ENCODE measurements at regions not wholly inside any gene's neighbourhood (a gene's known extent, or its start where the extent isn't known, plus 50 kb on each side); places are given as distances from the start of the nearest gene placed in this dataset.

- DNase-seq (ENCODE audit: low read depth), result no peak
- no peak overlapping the region for H3K4me3 ChIP-seq (replicated peaks; ENCODE audit: low read depth, low read length)
- TF ChIP-seq, protein P1, sequence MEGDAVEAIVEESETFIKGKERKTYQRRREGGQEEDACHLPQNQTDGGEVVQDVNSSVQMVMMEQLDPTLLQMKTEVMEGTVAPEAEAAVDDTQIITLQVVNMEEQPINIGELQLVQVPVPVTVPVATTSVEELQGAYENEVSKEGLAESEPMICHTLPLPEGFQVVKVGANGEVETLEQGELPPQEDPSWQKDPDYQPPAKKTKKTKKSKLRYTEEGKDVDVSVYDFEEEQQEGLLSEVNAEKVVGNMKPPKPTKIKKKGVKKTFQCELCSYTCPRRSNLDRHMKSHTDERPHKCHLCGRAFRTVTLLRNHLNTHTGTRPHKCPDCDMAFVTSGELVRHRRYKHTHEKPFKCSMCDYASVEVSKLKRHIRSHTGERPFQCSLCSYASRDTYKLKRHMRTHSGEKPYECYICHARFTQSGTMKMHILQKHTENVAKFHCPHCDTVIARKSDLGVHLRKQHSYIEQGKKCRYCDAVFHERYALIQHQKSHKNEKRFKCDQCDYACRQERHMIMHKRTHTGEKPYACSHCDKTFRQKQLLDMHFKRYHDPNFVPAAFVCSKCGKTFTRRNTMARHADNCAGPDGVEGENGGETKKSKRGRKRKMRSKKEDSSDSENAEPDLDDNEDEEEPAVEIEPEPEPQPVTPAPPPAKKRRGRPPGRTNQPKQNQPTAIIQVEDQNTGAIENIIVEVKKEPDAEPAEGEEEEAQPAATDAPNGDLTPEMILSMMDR (IDR thresholded peaks at IDR 0.05; ENCODE audit: low read length, missing control alignments), result no peak
These were observed 550.1 kb downstream of the OMA1 start for GRCh38 chr1:57996400-57996799.

GRCh38 chr1:57991289-57991688 lies 555.2 kb downstream of the OMA1 start:
- H3K4me3 ChIP-seq (replicated peaks; ENCODE audit: low read depth, low read length), result no peak overlapping the region
- no peak for DNase-seq (ENCODE audit: low read depth)
- TF ChIP-seq, protein P1 (IDR thresholded peaks at IDR 0.05; ENCODE audit: low read length, missing control alignments), result no peak

DNA sequence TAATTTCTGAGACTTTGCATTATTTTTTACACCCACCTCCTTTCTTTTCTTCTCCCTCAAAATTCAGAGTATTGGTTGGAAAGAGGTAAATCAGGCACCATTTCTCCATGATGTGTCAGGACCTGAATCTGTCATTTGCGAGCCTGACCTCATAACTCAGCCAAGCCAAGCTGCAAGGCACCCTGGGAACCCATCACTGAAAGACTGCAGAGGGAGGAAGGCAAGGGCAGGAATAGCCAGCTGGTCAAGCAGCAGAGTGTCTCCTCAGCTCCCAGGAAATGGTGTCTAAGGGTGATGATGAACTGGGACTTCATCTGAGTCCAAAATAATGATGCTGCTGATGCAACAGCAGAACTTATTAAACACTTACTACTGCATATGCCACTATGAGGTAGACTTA lies 556.6 kb downstream of the OMA1 start:
- DNase-seq (ENCODE audit: low read depth), result no peak

DNA sequence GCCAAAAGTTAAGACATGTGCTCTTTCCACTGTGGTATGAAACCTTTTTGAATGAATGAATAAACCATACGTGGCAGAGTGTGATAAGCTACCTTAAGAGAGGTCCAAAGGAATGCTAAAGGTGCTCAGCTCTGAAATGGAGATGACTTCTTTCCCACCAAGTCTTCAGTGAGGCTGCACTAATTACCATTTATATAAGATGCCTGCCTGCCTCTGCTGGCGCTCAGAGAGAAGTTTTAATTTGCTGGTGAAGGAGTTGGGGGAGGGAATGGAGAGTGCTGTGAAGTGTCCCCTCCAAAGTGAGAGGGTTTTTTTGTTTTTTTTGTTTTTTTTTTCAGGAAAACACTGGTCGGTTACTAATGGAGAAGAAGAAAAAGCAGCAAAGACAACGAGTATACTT lies 559.0 kb downstream of the OMA1 start:
- no peak overlapping the region for H3K4me3 ChIP-seq (replicated peaks; ENCODE audit: low read depth, low read length)
- TF ChIP-seq, protein P1 (IDR thresholded peaks at IDR 0.05; ENCODE audit: low read length, missing control alignments), result no peak
- no peak for DNase-seq (ENCODE audit: low read depth)

More for the DNA sequence above, 556.6 kb downstream of the OMA1 start:
- no peak overlapping the region for H3K4me3 ChIP-seq (replicated peaks; ENCODE audit: low read depth, low read length)
- TF ChIP-seq, protein P1 (IDR thresholded peaks at IDR 0.05; ENCODE audit: low read length, missing control alignments), result no peak

DNA sequence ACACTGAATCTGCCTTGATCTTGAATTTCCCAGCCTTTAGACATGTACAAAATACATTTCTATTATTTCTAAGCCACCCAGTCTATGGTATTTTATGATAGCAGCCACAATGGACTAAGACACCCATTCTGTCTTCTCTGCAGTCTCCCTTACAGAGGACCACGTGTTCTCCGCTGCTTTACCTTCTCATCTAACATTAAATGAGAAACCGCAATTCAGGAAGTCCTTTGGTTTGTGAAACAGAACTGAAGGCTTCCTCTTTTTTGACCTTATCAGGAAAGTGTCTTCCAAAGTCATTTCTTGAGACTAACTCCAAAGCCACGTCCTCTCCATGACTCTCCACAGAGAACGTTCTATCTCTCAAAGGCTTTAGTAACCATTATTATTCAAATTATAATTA lies 560.1 kb downstream of the OMA1 start:
- no peak overlapping the region for H3K4me3 ChIP-seq (replicated peaks; ENCODE audit: low read depth, low read length)
- TF ChIP-seq, protein P1 (IDR thresholded peaks at IDR 0.05; ENCODE audit: low read length, missing control alignments), result no peak
- no peak for DNase-seq (ENCODE audit: low read depth)

DNA sequence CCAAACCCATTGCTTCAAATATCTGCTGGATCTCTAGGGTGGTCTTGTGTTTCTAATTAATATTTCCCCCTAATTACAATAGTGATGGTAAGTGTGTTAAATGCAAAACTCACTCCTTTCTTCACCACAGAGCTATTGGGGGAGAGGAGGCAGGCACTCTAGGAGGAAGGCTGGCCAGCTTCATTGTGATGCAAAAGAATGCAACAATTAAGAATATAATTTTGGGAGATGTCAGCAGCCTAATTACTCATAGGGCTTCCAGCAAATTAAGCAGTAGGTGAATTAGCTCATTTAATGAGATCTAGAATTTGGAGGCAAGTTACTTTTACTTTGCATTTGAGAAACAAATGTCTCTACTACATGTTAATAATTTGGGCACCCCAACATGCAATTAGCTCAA lies 560.4 kb upstream of the DAB1 start:
- no peak overlapping the region for H3K4me3 ChIP-seq (replicated peaks; ENCODE audit: low read depth, low read length)
- TF ChIP-seq, protein P1 (IDR thresholded peaks at IDR 0.05; ENCODE audit: low read length, missing control alignments), result no peak

DNA sequence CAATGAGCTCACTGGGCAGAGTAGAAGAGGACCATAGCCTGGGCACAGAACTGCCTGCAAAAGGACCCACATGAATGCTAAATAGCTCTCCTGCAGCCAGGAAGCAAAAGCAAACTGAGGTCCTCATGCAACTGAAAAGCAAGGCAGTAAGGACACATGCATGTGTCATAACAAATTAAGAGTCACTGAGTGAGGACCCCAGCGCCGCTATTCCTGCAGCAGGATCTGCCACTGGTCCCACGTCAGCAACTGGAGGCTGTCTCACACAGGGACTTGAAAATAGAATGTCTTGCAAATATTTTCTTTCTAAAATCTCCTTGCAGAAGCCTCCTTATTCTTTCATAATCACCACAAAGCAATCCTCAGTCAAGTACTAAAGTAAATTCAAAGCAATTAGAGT lies 559.6 kb upstream of the DAB1 start:
- H3K4me3 ChIP-seq (replicated peaks; ENCODE audit: low read depth, low read length), result no peak overlapping the region
- DNase-seq (ENCODE audit: low read depth), result no peak
- TF ChIP-seq, protein P1 (IDR thresholded peaks at IDR 0.05; ENCODE audit: low read length, missing control alignments), result no peak

More for the DNA sequence above, 560.4 kb upstream of the DAB1 start:
- no peak for DNase-seq (ENCODE audit: low read depth)
